ENCODE measurements at regions not wholly inside any gene's neighbourhood (a gene's known extent, or its start where the extent isn't known, plus 50 kb on each side); places are given as distances from the start of the nearest gene placed in this dataset.
A peak's percentile ranks its signal among the peaks of the same experiment; 100 is the strongest.

- no peak for DNase-seq (ENCODE audit: low read depth)
- H3K4me3 ChIP-seq (ENCODE audit: low read depth, low read length) = no peak overlapping the region
- TF ChIP-seq MYC (IDR thresholded peaks at IDR 0.05; ENCODE audit: low read depth, low read length) (no peak), POLR2A (IDR thresholded peaks at IDR 0.05; ENCODE audit: extremely low read depth, insufficient read length) (no peak), CTCF (IDR thresholded peaks at IDR 0.05; ENCODE audit: low read depth, low read length) (no peak), MAX (IDR thresholded peaks at IDR 0.05; ENCODE audit: low read depth, low read length) (no peak)
Measured at GRCh38 chrX:45959567-45959966, 585.7 kb downstream of the ZNF674 start.

GRCh38 chrX:45956191-45956870 lies 588.9 kb downstream of the ZNF674 start:
- TF ChIP-seq CTCF (IDR thresholded peaks at IDR 0.05; ENCODE audit: low read depth, low read length) = no peak
- TF ChIP-seq MYC (IDR thresholded peaks at IDR 0.05; ENCODE audit: low read depth, low read length) = no peak
- TF ChIP-seq POLR2A (IDR thresholded peaks at IDR 0.05; ENCODE audit: extremely low read depth, insufficient read length) = no peak
- no peak for TF ChIP-seq MAX (IDR thresholded peaks at IDR 0.05; ENCODE audit: low read depth, low read length)
- no peak for DNase-seq (ENCODE audit: low read depth)
- H3K4me3 ChIP-seq (ENCODE audit: low read depth, low read length) = no peak overlapping the region

GRCh38 chrX:45955661-45956060 lies 589.6 kb downstream of the ZNF674 start:
- DNase-seq (ENCODE audit: low read depth) = no peak
- no peak overlapping the region for H3K4me3 ChIP-seq (ENCODE audit: low read depth, low read length)
- no peak for TF ChIP-seq MYC (IDR thresholded peaks at IDR 0.05; ENCODE audit: low read depth, low read length)
- TF ChIP-seq MAX (IDR thresholded peaks at IDR 0.05; ENCODE audit: low read depth, low read length) = no peak
- TF ChIP-seq CTCF (IDR thresholded peaks at IDR 0.05; ENCODE audit: low read depth, low read length) = no peak
- TF ChIP-seq POLR2A (IDR thresholded peaks at IDR 0.05; ENCODE audit: extremely low read depth, insufficient read length) = no peak

- TF ChIP-seq POLR2A (IDR thresholded peaks at IDR 0.05; ENCODE audit: extremely low read depth, insufficient read length) (no peak), CTCF (IDR thresholded peaks at IDR 0.05; ENCODE audit: low read depth, low read length) (no peak), MYC (IDR thresholded peaks at IDR 0.05; ENCODE audit: low read depth, low read length) (no peak), MAX (IDR thresholded peaks at IDR 0.05; ENCODE audit: low read depth, low read length) (no peak)
- DNase-seq (ENCODE audit: low read depth) = no peak
- H3K4me3 ChIP-seq (ENCODE audit: low read depth, low read length) = no peak overlapping the region
Measured at GRCh38 chrX:45954026-45954425, 591.2 kb downstream of the ZNF674 start.

GRCh38 chrX:45952030-45952429 lies 593.2 kb downstream of the ZNF674 start:
- peak; percentile 4 for DNase-seq (ENCODE audit: low read depth)
- no peak for TF ChIP-seq CTCF (IDR thresholded peaks at IDR 0.05; ENCODE audit: low read depth, low read length)
- TF ChIP-seq MAX (IDR thresholded peaks at IDR 0.05; ENCODE audit: low read depth, low read length) = no peak
- no peak for TF ChIP-seq POLR2A (IDR thresholded peaks at IDR 0.05; ENCODE audit: extremely low read depth, insufficient read length)
- TF ChIP-seq MYC (IDR thresholded peaks at IDR 0.05; ENCODE audit: low read depth, low read length) = no peak
- H3K4me3 ChIP-seq (ENCODE audit: low read depth, low read length) = no peak overlapping the region

Measured in NB4 (cell line).